HEK293 (cell line): ENCODE measurements at regions not wholly inside any gene's neighbourhood (a gene's known extent, or its start where the extent isn't known, plus 50 kb on each side); places are given as distances from the start of the nearest gene placed in this dataset.

ENCODE experiments used
- CTCF ChIA-PET: fragments of 350-600 bp; formaldehyde crosslinking; extraction: SDS; loops from one replicate; lab custom pipeline; 2021; ENCODE audit warnings: antibody characterized with exemption; lab: Yijun Ruan, JAX
- POLR2A ChIA-PET: fragments of 300-600 bp; formaldehyde crosslinking; extraction: SDS; loops from one replicate; lab custom pipeline; 2020; ENCODE audit warnings: antibody characterized with exemption, inconsistent platforms; lab: Yijun Ruan, JAX
- H3K27ac ChIP-seq: fragments of 200-500 bp; sonication (Bioruptor generic); 2 replicates; pipeline ENCODE4 v1.5.1; 2014; ENCODE audit warnings: low read depth, low read length, control low read depth, inconsistent platforms; ENCODE audit errors: extremely low read depth
- H3K36me3 ChIP-seq, 2 experiments: fragments of 200-500 bp in 1 of 2; sonication (Bioruptor generic) in 1 of 2; 1 replicate in 1 of 2; 2 replicates in 1 of 2; pipeline ENCODE4 v1.5.1; 2014 to 2017; ENCODE audit warnings: inconsistent platforms in 2 of 2, low read length in 2 of 2; ENCODE audit not compliant: control insufficient read depth in 2 of 2, insufficient read depth in 1 of 2
- H3K4me1 ChIP-seq: fragments of 200-500 bp; sonication (Bioruptor generic); 2 replicates; pipeline ENCODE4 v1.5.1; 2014; ENCODE audit warnings: mild to moderate bottlenecking, low read length, inconsistent platforms; ENCODE audit not compliant: control insufficient read depth, insufficient read depth
- H3K4me3 ChIP-seq: 2 replicates; pipeline ENCODE4 v1.5.1; 2011; ENCODE audit warnings: low read depth, mild to moderate bottlenecking, control low read depth, low read length, moderate library complexity
- H3K9me3 ChIP-seq: fragments of 200-500 bp; sonication (Bioruptor generic); 2 replicates; pipeline ENCODE4 v1.5.1; 2014; ENCODE audit warnings: low read depth, low read length, inconsistent platforms; ENCODE audit not compliant: control insufficient read depth, insufficient read depth
- EGR2 ChIP-seq: fragments of 450-650 bp; formaldehyde crosslinking; IDR thresholded peaks from 2 replicates; pipeline ENCODE4 v1.5.1; 2016; ENCODE audit warnings: low read depth, missing biosample characterization, missing genetic modification characterization
- GLI4 ChIP-seq: fragments of 450-650 bp; formaldehyde crosslinking; IDR thresholded peaks from 2 replicates; pipeline ENCODE4 v1.5.1; 2016; ENCODE audit warnings: missing biosample characterization, missing genetic modification characterization
- KLF8 ChIP-seq: fragments of 450-650 bp; formaldehyde crosslinking; IDR thresholded peaks from 2 replicates; pipeline ENCODE4 v1.5.1; 2016; ENCODE audit warnings: missing biosample characterization, missing genetic modification characterization
- KLF9 ChIP-seq: fragments of 450-650 bp; formaldehyde crosslinking; IDR thresholded peaks from 2 replicates; pipeline ENCODE4 v1.5.1; 2016; ENCODE audit warnings: missing biosample characterization, missing genetic modification characterization, low read depth
- SETDB1 ChIP-seq: IDR thresholded peaks from one replicate; pipeline ENCODE4 v1.6.1; 2017; ENCODE audit warnings: mild to moderate bottlenecking, low read length, moderate library complexity, mixed read lengths; ENCODE audit not compliant: insufficient read length
- SP2 ChIP-seq: fragments of 450-650 bp; formaldehyde crosslinking; IDR thresholded peaks from 2 replicates; pipeline ENCODE4 v1.5.1; 2016; ENCODE audit warnings: missing biosample characterization, missing genetic modification characterization
- SP3 ChIP-seq: fragments of 450-650 bp; formaldehyde crosslinking; IDR thresholded peaks from 2 replicates; pipeline ENCODE4 v1.5.1; 2016; ENCODE audit warnings: missing biosample characterization, missing genetic modification characterization
- ZNF112 ChIP-seq: fragments of 450-650 bp; formaldehyde crosslinking; IDR thresholded peaks from 2 replicates; pipeline ENCODE4 v1.5.0; 2017; ENCODE audit warnings: missing biosample characterization, missing genetic modification characterization
- ZNF114 ChIP-seq: fragments of 450-650 bp; formaldehyde crosslinking; IDR thresholded peaks from 2 replicates; pipeline ENCODE4 v1.5.0; 2017; ENCODE audit warnings: missing biosample characterization, missing genetic modification characterization
- ZNF16 ChIP-seq: fragments of 450-650 bp; formaldehyde crosslinking; IDR thresholded peaks from 2 replicates; pipeline ENCODE4 v1.5.1; 2016; ENCODE audit warnings: low read depth, missing biosample characterization, missing genetic modification characterization
- ZNF174 ChIP-seq: fragments of 450-650 bp; formaldehyde crosslinking; IDR thresholded peaks from 2 replicates; pipeline ENCODE4 v1.5.0; 2017; ENCODE audit warnings: missing biosample characterization, mild to moderate bottlenecking, missing genetic modification characterization
- ZNF214 ChIP-seq: fragments of 450-650 bp; formaldehyde crosslinking; IDR thresholded peaks from 2 replicates; pipeline ENCODE4 v1.5.1; 2017; ENCODE audit warnings: missing biosample characterization, mild to moderate bottlenecking, missing genetic modification characterization, borderline replicate concordance
- ZNF221 ChIP-seq: fragments of 450-650 bp; formaldehyde crosslinking; IDR thresholded peaks from 2 replicates; pipeline ENCODE4 v1.5.1; 2017; ENCODE audit warnings: missing biosample characterization, missing genetic modification characterization, borderline replicate concordance
- ZNF239 ChIP-seq: fragments of 450-650 bp; formaldehyde crosslinking; IDR thresholded peaks from 2 replicates; pipeline ENCODE4 v1.5.1; 2016; ENCODE audit warnings: missing biosample characterization, missing genetic modification characterization
- ZNF391 ChIP-seq: fragments of 450-650 bp; formaldehyde crosslinking; IDR thresholded peaks from 2 replicates; pipeline ENCODE4 v1.5.1; 2016; ENCODE audit warnings: low read depth, missing biosample characterization, missing genetic modification characterization, borderline replicate concordance
- ZNF530 ChIP-seq: fragments of 450-650 bp; formaldehyde crosslinking; IDR thresholded peaks from 2 replicates; pipeline ENCODE4 v1.5.1; 2016; ENCODE audit warnings: low read depth, missing biosample characterization, missing genetic modification characterization
- ZNF549 ChIP-seq: fragments of 450-650 bp; IDR thresholded peaks from 2 replicates; pipeline ENCODE4 v1.5.1; 2018; ENCODE audit warnings: missing biosample characterization, missing genetic modification characterization, mild to moderate bottlenecking, inconsistent platforms, moderate library complexity
- ZNF596 ChIP-seq: fragments of 450-650 bp; IDR thresholded peaks from 2 replicates; pipeline ENCODE4 v1.5.0; 2018; ENCODE audit warnings: missing biosample characterization, mild to moderate bottlenecking, missing genetic modification characterization, moderate library complexity
- ZNF600 ChIP-seq: fragments of 450-650 bp; formaldehyde crosslinking; IDR thresholded peaks from 2 replicates; pipeline ENCODE4 v1.5.1; 2016; ENCODE audit warnings: missing biosample characterization, missing genetic modification characterization
- ZNF791 ChIP-seq: fragments of 450-650 bp; formaldehyde crosslinking; IDR thresholded peaks from 2 replicates; pipeline ENCODE4 v1.5.1; 2016; ENCODE audit warnings: missing biosample characterization, missing genetic modification characterization
- ZNF843 ChIP-seq: fragments of 450-650 bp; formaldehyde crosslinking; IDR thresholded peaks from 2 replicates; pipeline ENCODE4 v1.5.1; 2016; ENCODE audit warnings: missing biosample characterization, missing genetic modification characterization
- TF ChIP-seq, protein P1 (sequence below): fragments of 450-650 bp; formaldehyde crosslinking; IDR thresholded peaks from 2 replicates; pipeline ENCODE4 v1.5.1; 2016; ENCODE audit warnings: missing biosample characterization, missing genetic modification characterization
- TF ChIP-seq, protein P2 (sequence below): fragments of 450-650 bp; formaldehyde crosslinking; IDR thresholded peaks from 2 replicates; pipeline ENCODE4 v1.5.1; 2017; ENCODE audit warnings: missing biosample characterization, missing genetic modification characterization
- TF ChIP-seq, protein P3 (sequence below): fragments of 450-650 bp; formaldehyde crosslinking; IDR thresholded peaks from 2 replicates; pipeline ENCODE4 v1.5.1; 2016; ENCODE audit warnings: missing biosample characterization, missing genetic modification characterization

DNA sequence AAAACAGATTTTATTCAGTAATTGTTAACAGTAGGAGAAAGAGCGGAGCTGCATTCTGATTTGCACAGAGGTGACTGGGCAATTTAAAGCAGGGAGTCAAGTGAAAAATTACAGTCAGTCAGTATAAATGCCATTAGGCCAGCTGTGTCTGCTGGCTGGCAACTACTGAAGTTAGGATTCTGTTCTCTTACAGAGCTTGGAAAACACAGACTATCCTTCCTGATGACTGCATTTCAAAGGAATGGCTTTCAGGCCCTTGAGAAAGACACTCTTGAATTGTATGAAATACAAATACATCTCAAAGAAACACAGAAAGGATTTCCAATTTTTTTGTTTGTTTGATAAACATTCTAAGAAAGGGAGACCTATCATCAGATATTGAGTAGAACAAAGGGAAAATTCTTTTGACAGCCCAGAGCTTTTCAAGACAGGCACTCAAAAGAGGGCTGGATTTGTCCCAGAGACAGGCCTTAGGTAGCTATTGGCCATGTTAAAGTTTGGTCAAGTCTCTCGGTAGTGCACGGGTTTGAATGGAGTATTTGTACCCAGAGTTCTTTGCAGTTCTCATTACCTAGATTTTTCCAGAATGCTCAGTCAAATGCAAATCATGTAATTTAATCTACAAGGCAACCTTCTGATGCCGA lies 551.2 kb upstream of the CCDC54 start (continued):
- TF ChIP-seq ZNF221 (no peak), ZNF530 (no peak), ZNF596 (tag by site-specific recombination) (no peak), KLF9 (tag by site-specific recombination) (no peak), ZNF16 (no peak), KLF8 (tag by site-specific recombination) (no peak), ZNF600 (tag by site-specific recombination) (no peak), ZNF391 (no peak)
- TF ChIP-seq, protein P1, sequence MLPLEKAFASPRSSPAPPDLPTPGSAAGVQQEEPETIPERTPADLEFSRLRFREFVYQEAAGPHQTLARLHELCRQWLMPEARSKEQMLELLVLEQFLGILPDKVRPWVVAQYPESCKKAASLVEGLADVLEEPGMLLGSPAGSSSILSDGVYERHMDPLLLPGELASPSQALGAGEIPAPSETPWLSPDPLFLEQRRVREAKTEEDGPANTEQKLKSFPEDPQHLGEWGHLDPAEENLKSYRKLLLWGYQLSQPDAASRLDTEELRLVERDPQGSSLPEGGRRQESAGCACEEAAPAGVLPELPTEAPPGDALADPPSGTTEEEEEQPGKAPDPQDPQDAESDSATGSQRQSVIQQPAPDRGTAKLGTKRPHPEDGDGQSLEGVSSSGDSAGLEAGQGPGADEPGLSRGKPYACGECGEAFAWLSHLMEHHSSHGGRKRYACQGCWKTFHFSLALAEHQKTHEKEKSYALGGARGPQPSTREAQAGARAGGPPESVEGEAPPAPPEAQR (tag by site-specific recombination) = no peak

DNA sequence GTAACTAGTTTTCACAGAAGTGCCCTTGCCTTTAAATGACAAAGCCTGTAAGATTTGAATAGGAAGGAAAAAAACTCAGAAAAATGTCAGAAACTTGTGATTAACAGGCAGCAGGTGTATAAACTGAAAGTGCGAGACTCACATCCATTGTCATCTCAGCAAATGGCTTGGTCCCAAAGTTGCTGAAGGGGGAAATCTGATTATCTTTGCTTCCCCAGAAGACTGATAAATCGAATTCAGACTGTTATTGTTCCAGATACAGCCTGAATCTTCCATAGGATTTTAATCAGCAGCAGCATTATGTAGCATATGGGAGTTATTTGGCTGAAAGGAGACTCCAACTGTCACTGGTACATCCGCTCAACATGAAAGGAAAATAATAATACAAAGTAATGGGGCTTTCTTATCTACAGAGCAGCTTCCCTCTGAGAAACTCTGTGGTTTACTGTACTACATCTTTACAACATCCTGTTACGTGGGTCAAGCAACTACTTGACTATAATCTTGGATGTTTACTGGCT lies 550.4 kb upstream of the CCDC54 start:
- Histone ChIP-seq H3K36me3 (no peaks in the 10 kb centered on the region), H3K4me3 (no peak overlapping the region), H3K4me1 (no peaks in the 10 kb centered on the region), H3K27ac (no peak overlapping the region), H3K9me3 (no peaks in the 10 kb centered on the region)
- ChIA-PET CTCF (interaction anchor here (0.6 to 0.8 kb wide), 2 partner anchors 11 to 21 kb away, joined by 3 to 5 read pairs; no protein-coding TSS in a partner anchor), POLR2A (no interaction called here)
- no peak for TF ChIP-seq ZNF214 (tag by site-specific recombination)
- TF ChIP-seq GLI4 (tag by site-specific recombination) = no peak
- TF ChIP-seq, protein P2, sequence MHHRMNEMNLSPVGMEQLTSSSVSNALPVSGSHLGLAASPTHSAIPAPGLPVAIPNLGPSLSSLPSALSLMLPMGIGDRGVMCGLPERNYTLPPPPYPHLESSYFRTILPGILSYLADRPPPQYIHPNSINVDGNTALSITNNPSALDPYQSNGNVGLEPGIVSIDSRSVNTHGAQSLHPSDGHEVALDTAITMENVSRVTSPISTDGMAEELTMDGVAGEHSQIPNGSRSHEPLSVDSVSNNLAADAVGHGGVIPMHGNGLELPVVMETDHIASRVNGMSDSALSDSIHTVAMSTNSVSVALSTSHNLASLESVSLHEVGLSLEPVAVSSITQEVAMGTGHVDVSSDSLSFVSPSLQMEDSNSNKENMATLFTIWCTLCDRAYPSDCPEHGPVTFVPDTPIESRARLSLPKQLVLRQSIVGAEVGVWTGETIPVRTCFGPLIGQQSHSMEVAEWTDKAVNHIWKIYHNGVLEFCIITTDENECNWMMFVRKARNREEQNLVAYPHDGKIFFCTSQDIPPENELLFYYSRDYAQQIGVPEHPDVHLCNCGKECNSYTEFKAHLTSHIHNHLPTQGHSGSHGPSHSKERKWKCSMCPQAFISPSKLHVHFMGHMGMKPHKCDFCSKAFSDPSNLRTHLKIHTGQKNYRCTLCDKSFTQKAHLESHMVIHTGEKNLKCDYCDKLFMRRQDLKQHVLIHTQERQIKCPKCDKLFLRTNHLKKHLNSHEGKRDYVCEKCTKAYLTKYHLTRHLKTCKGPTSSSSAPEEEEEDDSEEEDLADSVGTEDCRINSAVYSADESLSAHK = no peak
- TF ChIP-seq SP2 (tag by site-specific recombination) = no peak
- TF ChIP-seq ZNF114 (tag by site-specific recombination) = no peak
- TF ChIP-seq EGR2 (tag by site-specific recombination) = no peak
- TF ChIP-seq ZNF239 (tag by site-specific recombination) = no peak

DNA sequence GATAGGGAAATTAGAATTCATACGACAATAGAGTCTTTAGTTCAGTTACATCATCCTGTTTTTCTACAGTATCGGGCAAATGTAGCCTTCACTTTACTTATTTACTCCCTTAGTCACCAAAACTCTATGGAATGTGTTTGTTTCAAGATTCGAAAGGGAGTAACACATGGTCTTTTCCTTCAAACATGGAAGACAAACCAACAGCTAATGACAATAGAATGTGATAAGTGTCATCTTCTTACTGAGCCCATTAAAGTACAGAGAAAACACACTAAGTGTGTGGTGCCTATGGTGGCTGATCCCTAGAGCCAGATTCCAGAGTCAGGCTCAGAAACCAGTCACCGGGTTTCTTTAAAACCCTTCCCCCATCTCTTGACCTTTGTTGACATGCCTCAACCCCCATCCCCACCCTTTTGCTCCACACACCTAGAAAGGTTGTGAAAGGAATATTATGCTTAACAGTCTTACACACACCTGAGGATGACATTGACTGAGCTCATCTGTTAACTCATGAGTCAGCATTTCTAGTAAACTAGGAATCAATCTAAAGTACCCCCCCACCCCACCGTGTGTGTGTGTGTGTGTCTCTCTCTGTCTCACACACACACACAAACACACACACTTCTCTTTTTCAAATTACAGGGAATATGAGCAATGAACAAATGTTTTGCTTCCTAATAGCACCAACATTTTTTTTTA lies 549.6 kb upstream of the CCDC54 start:
- Histone ChIP-seq H3K27ac (no peak overlapping the region), H3K4me1 (no peaks in the 10 kb centered on the region), H3K9me3 (no peaks in the 10 kb centered on the region), H3K36me3 (no peaks in the 10 kb centered on the region), H3K4me3 (no peak overlapping the region)
- CTCF ChIA-PET = no interaction called here
- POLR2A ChIA-PET = no interaction called here
- TF ChIP-seq ZNF174 = no peak
- TF ChIP-seq ZNF114 (tag by site-specific recombination) = no peak
- TF ChIP-seq ZNF791 (tag by site-specific recombination) = no peak
- TF ChIP-seq SP3 (tag by site-specific recombination) = no peak
- no peak for TF ChIP-seq ZNF549 (tag by site-specific recombination)
- TF ChIP-seq, protein P3, sequence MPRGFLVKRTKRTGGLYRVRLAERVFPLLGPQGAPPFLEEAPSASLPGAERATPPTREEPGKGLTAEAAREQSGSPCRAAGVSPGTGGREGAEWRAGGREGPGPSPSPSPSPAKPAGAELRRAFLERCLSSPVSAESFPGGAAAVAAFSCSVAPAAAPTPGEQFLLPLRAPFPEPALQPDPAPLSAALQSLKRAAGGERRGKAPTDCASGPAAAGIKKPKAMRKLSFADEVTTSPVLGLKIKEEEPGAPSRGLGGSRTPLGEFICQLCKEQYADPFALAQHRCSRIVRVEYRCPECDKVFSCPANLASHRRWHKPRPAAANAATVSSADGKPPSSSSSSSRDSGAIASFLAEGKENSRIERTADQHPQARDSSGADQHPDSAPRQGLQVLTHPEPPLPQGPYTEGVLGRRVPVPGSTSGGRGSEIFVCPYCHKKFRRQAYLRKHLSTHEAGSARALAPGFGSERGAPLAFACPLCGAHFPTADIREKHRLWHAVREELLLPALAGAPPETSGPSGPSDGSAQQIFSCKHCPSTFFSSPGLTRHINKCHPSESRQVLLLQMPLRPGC = no peak
- TF ChIP-seq KLF9 (tag by site-specific recombination) = no peak
- TF ChIP-seq ZNF112 = no peak
- TF ChIP-seq ZNF596 (tag by site-specific recombination) = no peak
- no peak for TF ChIP-seq ZNF843 (tag by site-specific recombination)
- TF ChIP-seq SETDB1 = no peak
